GM12892 (cell line): ENCODE measurements at regions not wholly inside any gene's neighbourhood (a gene's known extent, or its start where the extent isn't known, plus 50 kb on each side); places are given as distances from the start of the nearest gene placed in this dataset.

Experiments used
- POLR2A ChIP-seq: IDR thresholded peaks from 2 replicates; pipeline ENCODE4 v1.6.1; 2011; ENCODE audit warnings: low read depth, low read length, control low read depth
- POLR2AphosphoS5 ChIP-seq: IDR thresholded peaks from 2 replicates; pipeline ENCODE4 v1.6.1; 2011; ENCODE audit warnings: low read depth, low read length, control low read depth
- TAF1 ChIP-seq: IDR thresholded peaks from 2 replicates; pipeline ENCODE4 v1.6.1; 2011; ENCODE audit warnings: low read depth, mild to moderate bottlenecking, control low read depth, low read length, borderline replicate concordance

DNA sequence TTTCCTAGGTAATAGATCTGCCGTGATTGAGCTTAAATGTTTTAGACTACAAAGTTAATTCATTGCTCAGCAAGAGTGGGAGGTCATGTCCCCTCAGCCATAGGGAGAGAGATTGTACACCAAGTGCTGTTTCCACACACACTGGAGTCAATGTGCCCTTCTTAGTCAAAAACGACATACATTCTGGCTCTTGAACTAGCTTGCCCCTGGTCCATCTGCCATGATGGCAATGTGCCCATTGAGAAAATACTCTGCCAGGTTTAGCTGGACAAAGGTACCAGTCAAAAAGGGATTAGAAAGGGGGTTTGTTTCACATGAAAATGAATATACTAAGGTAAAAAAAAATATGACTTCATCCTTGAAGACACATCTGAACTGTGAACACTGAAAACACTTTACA, 377.1 kb upstream of the ADGRL3 start:
- TF ChIP-seq POLR2A: no peak
- no peak for TF ChIP-seq TAF1
- TF ChIP-seq POLR2AphosphoS5: no peak
